GM18861 (cell line): ENCODE measurements at regions not wholly inside any gene's neighbourhood (a gene's known extent, or its start where the extent isn't known, plus 50 kb on each side); places are given as distances from the start of the nearest gene placed in this dataset.
"Not testable (repeated sequence)": the region's sequence is repeated elsewhere in the genome, so short reads cannot be mapped to it uniquely, and the experiment has no call there.

Experiments
- ATAC-seq: cut with Tn5 transposase; IDR thresholded peaks from one replicate; pipeline ENCODE4 v1.9.1; 2021; ENCODE audit not compliant: unreplicated experiment

GRCh38 chr17:77560381-77560780 is 398.1 kb upstream of the TNRC6C start:
- ATAC-seq = no peak

GRCh38 chr17:77560841-77561240 is 397.7 kb upstream of the TNRC6C start:
- no peak for ATAC-seq

- not testable (repeated sequence) for ATAC-seq
These were observed 396.1 kb upstream of the TNRC6C start for GRCh38 chr17:77562361-77562760.

- no peak for ATAC-seq
These were observed 394.9 kb upstream of the TNRC6C start for GRCh38 chr17:77563439-77564102.

- no peak for ATAC-seq
These were observed 394.1 kb upstream of the TNRC6C start for GRCh38 chr17:77564278-77564920.

GRCh38 chr17:77565166-77565565 is 393.3 kb upstream of the TNRC6C start:
- no peak for ATAC-seq

- ATAC-seq = no peak
These were observed 392.4 kb upstream of the TNRC6C start for GRCh38 chr17:77566151-77566550.

GRCh38 chr17:77566566-77567138 is 391.9 kb upstream of the TNRC6C start:
- no peak for ATAC-seq

GRCh38 chr17:77568540-77568939 is 390.0 kb upstream of the TNRC6C start:
- ATAC-seq = no peak

GRCh38 chr17:77569846-77570564 is 388.5 kb upstream of the TNRC6C start:
- no peak for ATAC-seq

GRCh38 chr17:77570565-77570898 is 388.0 kb upstream of the TNRC6C start:
- no peak for ATAC-seq

GRCh38 chr17:77571155-77571981 is 387.1 kb upstream of the TNRC6C start:
- no peak for ATAC-seq

GRCh38 chr17:77572065-77572601 is 386.4 kb upstream of the TNRC6C start:
- ATAC-seq = no peak

- ATAC-seq = no peak
These were observed 385.7 kb upstream of the TNRC6C start for GRCh38 chr17:77572851-77573250.

GRCh38 chr17:77577491-77577890 is 381.0 kb upstream of the TNRC6C start:
- ATAC-seq = no peak

- ATAC-seq = no peak
These were observed 379.4 kb upstream of the TNRC6C start for GRCh38 chr17:77579131-77579530.

GRCh38 chr17:77579682-77580081 is 378.8 kb upstream of the TNRC6C start:
- ATAC-seq = no peak

GRCh38 chr17:77580531-77581270 is 377.8 kb upstream of the TNRC6C start:
- ATAC-seq = no peak

- no peak for ATAC-seq
These were observed 377.0 kb upstream of the TNRC6C start for GRCh38 chr17:77581480-77581879.
